ENCODE measurements at regions not wholly inside any gene's neighbourhood (a gene's known extent, or its start where the extent isn't known, plus 50 kb on each side); places are given as distances from the start of the nearest gene placed in this dataset.

DNA sequence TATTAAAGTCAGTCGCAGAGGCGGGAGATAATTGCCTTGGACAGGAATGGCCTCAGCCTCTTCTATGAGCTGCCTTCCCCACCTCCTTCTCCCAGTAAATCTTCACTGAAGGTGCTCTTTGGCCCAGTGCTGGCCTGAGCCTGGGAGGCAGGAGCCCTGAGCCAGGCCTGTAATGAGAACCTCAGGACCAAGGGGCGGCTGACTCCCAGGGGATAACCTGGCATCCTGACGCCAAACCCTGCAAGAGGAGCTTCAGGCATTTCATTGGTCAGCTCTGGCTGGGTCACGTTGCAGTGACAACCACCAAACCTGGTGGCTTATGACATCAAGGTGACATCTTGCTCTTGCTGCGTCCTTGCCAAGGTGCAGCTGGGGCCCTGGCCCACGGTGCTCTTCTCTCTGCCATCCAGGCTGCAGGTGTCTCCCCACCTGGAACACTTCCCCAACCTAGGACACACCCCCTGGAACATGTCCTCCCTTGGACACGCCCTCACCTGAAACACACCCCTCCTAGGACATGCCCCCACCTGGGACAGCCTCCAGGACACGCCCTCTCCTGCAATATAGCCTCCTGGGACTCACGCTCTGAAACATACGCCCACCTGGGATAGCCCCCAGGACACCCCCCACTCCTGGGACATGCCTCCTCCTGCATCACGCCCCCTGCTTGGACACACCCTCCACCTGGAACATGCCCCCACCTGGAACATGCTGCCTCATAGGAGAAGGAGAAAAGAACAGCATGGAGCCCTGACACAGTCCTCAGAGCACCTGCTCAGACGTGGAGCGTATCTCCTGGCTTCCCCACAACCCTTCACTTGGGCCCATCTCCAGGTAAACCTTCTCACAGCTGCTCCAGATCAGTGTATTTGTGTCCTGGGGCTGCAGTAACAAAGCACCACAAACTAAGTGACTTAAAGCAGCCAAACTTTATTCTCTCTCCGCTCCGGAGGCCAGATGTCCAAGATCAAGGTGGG lies 333.6 kb downstream of the NPHP4 start:
- Histone ChIP-seq H3K27me3 (ENCODE audit: control insufficient read depth, low read length) (no peaks in the 10 kb centered on the region), H3K9me3 (ENCODE audit: control insufficient read depth, insufficient read depth, low read length) (no peaks in the 10 kb centered on the region), H3K4me1 (ENCODE audit: control insufficient read depth, low read length) (no peaks in the 10 kb centered on the region), H3K27ac (ENCODE audit: low read depth, low read length) (no peak overlapping the region), H3K4me3 (ENCODE audit: low read length) (no peak overlapping the region), H4K20me1 (ENCODE audit: control insufficient read depth, insufficient read depth, low read depth, low read length) (no peaks in the 10 kb centered on the region), H3F3A (ENCODE audit: control insufficient read depth, insufficient read depth) (no peaks in the 10 kb centered on the region), H3K4me2 (ENCODE audit: low read length) (no peak overlapping the region), H3K79me2 (ENCODE audit: control insufficient read depth, low read length) (no peaks in the 10 kb centered on the region), H3K36me3 (ENCODE audit: control insufficient read depth, low read length) (no peaks in the 10 kb centered on the region), H3K9me2 (replicated peaks; ENCODE audit: control insufficient read depth, low read length) (no peaks in the 10 kb centered on the region)
- TF ChIP-seq EZH2phosphoT487 (IDR thresholded peaks at IDR 0.05; ENCODE audit: borderline replicate concordance, low read length) (no peak), CTCF (IDR thresholded peaks at IDR 0.05; ENCODE audit: low read depth, low read length, poor library complexity, severe bottlenecking) (no peak)

DNA sequence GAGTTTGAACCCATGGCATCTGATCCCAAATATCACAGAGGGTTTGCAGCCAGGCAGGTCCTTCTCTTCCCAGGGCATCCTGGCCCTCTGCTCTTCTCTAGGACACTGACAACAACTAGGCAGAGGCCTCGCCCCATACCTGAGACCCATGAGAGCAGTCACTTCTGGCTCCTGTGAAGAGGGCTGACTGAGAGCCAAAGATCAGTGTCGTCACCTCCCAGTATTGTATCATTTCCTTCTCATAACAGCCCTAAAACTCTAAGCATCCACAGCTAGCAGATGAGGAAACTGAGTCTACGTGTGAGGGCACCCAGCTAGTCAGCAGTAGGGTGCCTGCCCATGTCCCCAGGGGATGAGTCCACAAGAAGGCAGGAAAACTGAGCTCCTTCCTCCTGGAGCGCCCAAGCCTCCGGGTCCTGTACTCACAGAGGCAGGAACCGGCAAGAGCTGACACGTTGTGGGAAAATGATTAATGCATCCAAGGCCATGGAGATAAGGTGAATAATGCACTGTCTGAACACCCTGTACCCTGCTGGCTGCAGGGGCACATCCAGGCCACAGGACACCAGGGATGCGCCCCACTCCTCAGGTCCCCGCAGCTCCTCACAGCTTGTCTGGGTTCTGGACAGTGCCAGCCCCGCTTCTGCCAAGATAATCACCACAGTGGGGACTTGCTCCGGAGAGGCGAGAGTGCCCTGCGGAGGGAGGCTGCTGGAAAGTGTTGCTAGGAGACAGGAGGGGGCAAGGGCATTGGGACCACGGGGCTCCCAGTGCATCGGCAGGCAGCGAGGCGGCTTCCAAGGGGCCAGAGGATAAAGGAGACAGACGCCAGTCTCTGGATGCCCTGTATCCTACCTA lies 340.0 kb downstream of the NPHP4 start:
- H3K9me3 ChIP-seq (ENCODE audit: control insufficient read depth, insufficient read depth, low read length) = no peaks in the 10 kb centered on the region
- no peaks in the 10 kb centered on the region for H3K4me1 ChIP-seq (ENCODE audit: control insufficient read depth, low read length)
- H3K27ac ChIP-seq (ENCODE audit: low read depth, low read length) = no peak overlapping the region
- no peaks in the 10 kb centered on the region for H3K36me3 ChIP-seq (ENCODE audit: control insufficient read depth, low read length)
- TF ChIP-seq CTCF (IDR thresholded peaks at IDR 0.05; ENCODE audit: low read depth, low read length, poor library complexity, severe bottlenecking) = no peak
- TF ChIP-seq EZH2phosphoT487 (IDR thresholded peaks at IDR 0.05; ENCODE audit: borderline replicate concordance, low read length) = no peak
- H3K4me2 ChIP-seq (ENCODE audit: low read length) = no peak overlapping the region
- no peak overlapping the region for H3K4me3 ChIP-seq (ENCODE audit: low read length)
- H3K27me3 ChIP-seq (ENCODE audit: control insufficient read depth, low read length) = no peaks in the 10 kb centered on the region
- no peaks in the 10 kb centered on the region for H4K20me1 ChIP-seq (ENCODE audit: control insufficient read depth, insufficient read depth, low read depth, low read length)
- H3K9me2 ChIP-seq (replicated peaks; ENCODE audit: control insufficient read depth, low read length) = no peaks in the 10 kb centered on the region
- H3K79me2 ChIP-seq (ENCODE audit: control insufficient read depth, low read length) = no peaks in the 10 kb centered on the region
- H3F3A ChIP-seq (ENCODE audit: control insufficient read depth, insufficient read depth) = no peaks in the 10 kb centered on the region

- no peaks in the 10 kb centered on the region for H3K9me2 ChIP-seq (replicated peaks; ENCODE audit: control insufficient read depth, low read length)
- no peak overlapping the region for H3K27ac ChIP-seq (ENCODE audit: low read depth, low read length)
- no peaks in the 10 kb centered on the region for H3K36me3 ChIP-seq (ENCODE audit: control insufficient read depth, low read length)
- no peaks in the 10 kb centered on the region for H3K79me2 ChIP-seq (ENCODE audit: control insufficient read depth, low read length)
- H3K27me3 ChIP-seq (ENCODE audit: control insufficient read depth, low read length) = no peaks in the 10 kb centered on the region
- no peak overlapping the region for H3K4me2 ChIP-seq (ENCODE audit: low read length)
- H4K20me1 ChIP-seq (ENCODE audit: control insufficient read depth, insufficient read depth, low read depth, low read length) = no peaks in the 10 kb centered on the region
- no peaks in the 10 kb centered on the region for H3F3A ChIP-seq (ENCODE audit: control insufficient read depth, insufficient read depth)
- no peaks in the 10 kb centered on the region for H3K9me3 ChIP-seq (ENCODE audit: control insufficient read depth, insufficient read depth, low read length)
- no peak for TF ChIP-seq CTCF (IDR thresholded peaks at IDR 0.05; ENCODE audit: low read depth, low read length, poor library complexity, severe bottlenecking)
- no peak for TF ChIP-seq EZH2phosphoT487 (IDR thresholded peaks at IDR 0.05; ENCODE audit: borderline replicate concordance, low read length)
- no peak overlapping the region for H3K4me3 ChIP-seq (ENCODE audit: low read length)
- H3K4me1 ChIP-seq (ENCODE audit: control insufficient read depth, low read length) = no peaks in the 10 kb centered on the region
Measured at GRCh38 chr1:5651473-5651872, 340.8 kb downstream of the NPHP4 start.

Data from DOHH2 (cell line).